Colonic mucosa (tissue), 4 donors: ENCODE measurements at regions not wholly inside any gene's neighbourhood (a gene's known extent, or its start where the extent isn't known, plus 50 kb on each side); places are given as distances from the start of the nearest gene placed in this dataset.

ENCODE experiments used
- DNase-seq: peaks from one replicate; pipeline ENCODE4 v3.0.0-alpha.2; 2020
- H3K27ac ChIP-seq: fragments of 200-600 bp; one replicate; pipeline ENCODE4 v1.8.0; 2021
- H3K27me3 ChIP-seq: fragments of 200-600 bp; one replicate; pipeline ENCODE4 v1.8.0; 2021
- H3K36me3 ChIP-seq: fragments of 200-600 bp; one replicate; pipeline ENCODE4 v1.8.0; 2021
- H3K4me1 ChIP-seq: fragments of 200-600 bp; one replicate; pipeline ENCODE4 v1.8.0; 2021; ENCODE audit warnings: mild to moderate bottlenecking
- H3K4me3 ChIP-seq: fragments of 200-600 bp; one replicate; pipeline ENCODE4 v1.8.0; 2021
- H3K9ac ChIP-seq, 2 donors: one replicate each; pipeline ENCODE4 v1.7.0; 2013; ENCODE audit warnings: control low read depth in 2 of 2, low read depth in 2 of 2, low read length in 2 of 2
- H3K9me3 ChIP-seq: fragments of 200-600 bp; one replicate; pipeline ENCODE4 v1.8.0; 2021
- CTCF ChIP-seq: fragments of 200-600 bp; IDR thresholded peaks from one replicate; pipeline ENCODE4 v1.8.0; 2022; ENCODE audit warnings: antibody characterized with exemption, mild to moderate bottlenecking
- intact Hi-C: fragments of 100-400 bp; cut with DNase I; formaldehyde crosslinking; loops from one replicate; pipeline ENCODE4 v1.14.1; 2022
- donor health status: healthy.
- donor health status: DM: no; HTN: no; CAD: no.
- donor health status: DM: no; HTN: no; CAD: no.

GRCh38 chr16:72428681-72429376 is 256.9 kb upstream of the PMFBP1 start:
- no peaks in the 10 kb centered on the region for H3K36me3 ChIP-seq
- no peaks in the 10 kb centered on the region for H3K4me1 ChIP-seq
- intact Hi-C loops, result no loop called here
- TF ChIP-seq CTCF, result no peak
- H3K27me3 ChIP-seq, result no peaks in the 10 kb centered on the region
- H3K9me3 ChIP-seq, result no peaks in the 10 kb centered on the region
- no peak overlapping the region for H3K4me3 ChIP-seq
- no peak overlapping the region for H3K27ac ChIP-seq
- no peak overlapping the region for H3K9ac ChIP-seq
- no peak for DNase-seq

DNA sequence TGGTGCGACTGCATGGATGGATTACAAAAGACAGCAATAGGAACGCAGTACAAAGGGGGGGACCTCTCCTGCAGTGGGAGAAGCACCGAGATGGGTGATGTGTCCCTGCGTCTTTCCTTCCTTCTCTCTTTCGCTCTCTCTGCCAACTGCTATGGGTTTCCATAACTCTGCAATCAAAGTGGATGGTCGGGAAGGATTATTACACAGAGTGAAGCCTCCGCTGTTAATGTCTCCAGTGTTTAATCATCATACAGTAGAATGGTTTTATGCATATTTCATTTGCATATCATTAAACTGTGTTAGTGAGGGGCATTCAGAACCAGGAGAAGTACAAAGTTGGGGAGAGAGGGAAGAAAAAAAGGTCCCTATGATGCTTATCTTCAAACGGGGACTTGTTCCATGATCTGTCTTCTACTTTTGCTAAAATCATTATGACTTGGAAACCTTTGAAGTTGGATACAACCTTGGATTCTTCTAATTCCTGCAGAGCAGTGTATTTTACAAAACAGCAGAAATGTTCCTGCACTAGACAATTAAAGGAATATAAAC is 255.9 kb upstream of the PMFBP1 start:
- Histone ChIP-seq H3K27ac (no peak overlapping the region), H3K36me3 (no peaks in the 10 kb centered on the region), H3K9ac (no peak overlapping the region), H3K4me1 (no peaks in the 10 kb centered on the region), H3K4me3 (no peak overlapping the region), H3K9me3 (no peaks in the 10 kb centered on the region), H3K27me3 (no peaks in the 10 kb centered on the region)
- no peak for DNase-seq
- intact Hi-C loops, result no loop called here
- TF ChIP-seq CTCF, result no peak

DNA sequence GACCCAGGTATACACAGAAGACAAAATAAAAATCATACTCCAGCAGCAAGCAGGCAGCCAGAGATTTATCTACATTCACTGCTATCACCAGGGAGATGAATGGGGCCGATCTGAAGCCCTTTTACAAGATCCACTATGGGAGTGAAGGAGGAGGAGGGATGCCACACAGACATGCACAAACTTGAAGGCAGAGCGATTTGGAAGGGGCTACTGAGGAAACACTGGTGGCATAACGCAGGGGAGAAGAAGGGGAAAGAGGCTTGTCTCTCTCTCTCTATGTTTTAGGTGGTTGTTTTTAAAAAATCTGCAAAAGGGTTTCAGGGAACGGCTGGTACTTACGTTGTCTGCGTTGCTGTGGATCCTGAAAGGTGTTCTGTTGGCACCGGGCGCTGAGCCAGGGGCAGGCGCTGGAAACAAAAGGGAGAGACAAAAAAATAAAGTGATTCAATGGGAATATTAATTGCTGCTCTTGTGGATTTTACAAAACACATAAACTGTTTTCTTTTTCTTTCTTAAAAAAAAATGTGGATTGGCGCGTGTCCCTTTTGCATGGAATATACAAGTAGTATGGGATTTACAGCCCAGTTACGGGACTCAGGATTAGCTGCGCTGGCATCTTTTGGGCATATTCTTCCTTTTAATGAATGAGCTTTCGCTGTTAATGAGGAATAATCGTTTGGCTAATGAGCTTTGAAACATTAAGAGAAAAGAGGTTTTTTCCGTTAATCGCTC is 255.3 kb upstream of the PMFBP1 start:
- H3K9me3 ChIP-seq, result no peaks in the 10 kb centered on the region
- intact Hi-C loops, result no loop called here

DNA sequence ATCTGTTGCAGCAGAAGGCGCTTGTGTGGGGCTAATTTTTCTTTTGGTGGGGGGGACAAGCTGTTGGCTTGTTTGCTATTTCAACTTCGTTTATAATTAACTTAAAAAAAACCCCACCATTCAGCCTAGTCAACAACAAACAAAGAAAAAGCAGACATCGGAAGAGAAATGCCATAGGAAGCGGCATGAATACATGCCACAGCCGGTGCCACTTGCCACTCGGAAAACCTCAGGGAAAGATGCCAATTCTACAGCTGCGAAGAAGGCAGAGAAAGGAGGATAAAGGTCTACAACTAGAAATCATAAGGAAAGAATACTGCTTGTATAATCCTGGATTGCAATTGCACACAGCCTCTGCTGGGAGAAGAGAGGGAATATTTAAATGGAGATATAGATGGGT is 254.4 kb upstream of the PMFBP1 start:
- Histone ChIP-seq H3K4me3 (no peak overlapping the region), H3K27me3 (no peaks in the 10 kb centered on the region)
- intact Hi-C loops, result no loop called here

More for the DNA sequence above, 255.3 kb upstream of the PMFBP1 start:
- no peak for TF ChIP-seq CTCF
- no peaks in the 10 kb centered on the region for H3K4me1 ChIP-seq
- no peak overlapping the region for H3K4me3 ChIP-seq
- H3K27ac ChIP-seq, result no peak overlapping the region
- no peaks in the 10 kb centered on the region for H3K36me3 ChIP-seq
- H3K9ac ChIP-seq, result no peak overlapping the region
- H3K27me3 ChIP-seq, result no peaks in the 10 kb centered on the region
- DNase-seq, result no peak

More for the DNA sequence above, 254.4 kb upstream of the PMFBP1 start:
- DNase-seq, result no peak
- Histone ChIP-seq H3K36me3 (no peaks in the 10 kb centered on the region), H3K4me1 (no peaks in the 10 kb centered on the region), H3K27ac (no peak overlapping the region), H3K9me3 (no peaks in the 10 kb centered on the region), H3K9ac (no peak overlapping the region)
- TF ChIP-seq CTCF, result no peak
